ENCODE measurements at regions not wholly inside any gene's neighbourhood (a gene's known extent, or its start where the extent isn't known, plus 50 kb on each side); places are given as distances from the start of the nearest gene placed in this dataset.

- TF ChIP-seq, protein P1, sequence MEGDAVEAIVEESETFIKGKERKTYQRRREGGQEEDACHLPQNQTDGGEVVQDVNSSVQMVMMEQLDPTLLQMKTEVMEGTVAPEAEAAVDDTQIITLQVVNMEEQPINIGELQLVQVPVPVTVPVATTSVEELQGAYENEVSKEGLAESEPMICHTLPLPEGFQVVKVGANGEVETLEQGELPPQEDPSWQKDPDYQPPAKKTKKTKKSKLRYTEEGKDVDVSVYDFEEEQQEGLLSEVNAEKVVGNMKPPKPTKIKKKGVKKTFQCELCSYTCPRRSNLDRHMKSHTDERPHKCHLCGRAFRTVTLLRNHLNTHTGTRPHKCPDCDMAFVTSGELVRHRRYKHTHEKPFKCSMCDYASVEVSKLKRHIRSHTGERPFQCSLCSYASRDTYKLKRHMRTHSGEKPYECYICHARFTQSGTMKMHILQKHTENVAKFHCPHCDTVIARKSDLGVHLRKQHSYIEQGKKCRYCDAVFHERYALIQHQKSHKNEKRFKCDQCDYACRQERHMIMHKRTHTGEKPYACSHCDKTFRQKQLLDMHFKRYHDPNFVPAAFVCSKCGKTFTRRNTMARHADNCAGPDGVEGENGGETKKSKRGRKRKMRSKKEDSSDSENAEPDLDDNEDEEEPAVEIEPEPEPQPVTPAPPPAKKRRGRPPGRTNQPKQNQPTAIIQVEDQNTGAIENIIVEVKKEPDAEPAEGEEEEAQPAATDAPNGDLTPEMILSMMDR (IDR thresholded peaks at IDR 0.05) = no peak
- no peak for TF ChIP-seq EP300 (IDR thresholded peaks at IDR 0.05)
- TF ChIP-seq POLR2AphosphoS5 (IDR thresholded peaks at IDR 0.05) = no peak
- TF ChIP-seq POLR2A (IDR thresholded peaks at IDR 0.05) = no peak
Observed at GRCh38 chr4:79170077-79170476, 155.8 kb downstream of the NAA11 start.
